Stimulated activated CD4-positive, alpha-beta T cell treated with anti-CD3 and anti-CD28 coated beads, Interleukin-15, amount 100 ng/mL, for 24 hours (primary cell): ENCODE measurements at regions not wholly inside any gene's neighbourhood (a gene's known extent, or its start where the extent isn't known, plus 50 kb on each side); places are given as distances from the start of the nearest gene placed in this dataset.
"Not testable (repeated sequence)": the region's sequence is repeated elsewhere in the genome, so short reads cannot be mapped to it uniquely, and the experiment has no call there.

Source experiments
- DNase-seq: peaks from one replicate; pipeline ENCODE4 v3.0.0-alpha.2; 2020

- DNase-seq, result no peak
These were observed 381.1 kb downstream of the FLRT2 start for GRCh38 chr14:85911044-85911443.

GRCh38 chr14:85909581-85909980, 379.6 kb downstream of the FLRT2 start:
- no peak for DNase-seq

GRCh38 chr14:85907536-85907935, 377.6 kb downstream of the FLRT2 start:
- DNase-seq, result no peak

GRCh38 chr14:85897808-85898207, 367.9 kb downstream of the FLRT2 start:
- DNase-seq, result no peak

GRCh38 chr14:85895603-85896002, 365.7 kb downstream of the FLRT2 start:
- DNase-seq, result no peak

- no peak for DNase-seq
These were observed 362.3 kb downstream of the FLRT2 start for GRCh38 chr14:85892251-85892650.

GRCh38 chr14:85883966-85884365, 354.0 kb downstream of the FLRT2 start:
- DNase-seq, result no peak

- no peak for DNase-seq
These were observed 353.2 kb downstream of the FLRT2 start for GRCh38 chr14:85883101-85883500.

GRCh38 chr14:85881935-85882334, 352.0 kb downstream of the FLRT2 start:
- no peak for DNase-seq

GRCh38 chr14:85878874-85879273, 348.9 kb downstream of the FLRT2 start:
- no peak for DNase-seq

- DNase-seq, result no peak
These were observed 343.1 kb downstream of the FLRT2 start for GRCh38 chr14:85873006-85873405.

GRCh38 chr14:85867450-85867849, 337.5 kb downstream of the FLRT2 start:
- no peak for DNase-seq

GRCh38 chr14:85865701-85866100, 335.8 kb downstream of the FLRT2 start:
- no peak for DNase-seq

- no peak for DNase-seq
These were observed 328.7 kb downstream of the FLRT2 start for GRCh38 chr14:85858634-85859033.

GRCh38 chr14:85856430-85856829, 326.5 kb downstream of the FLRT2 start:
- DNase-seq, result no peak

- DNase-seq, result no peak
These were observed 324.1 kb downstream of the FLRT2 start for GRCh38 chr14:85853996-85854526.

GRCh38 chr14:85852906-85853305, 323.0 kb downstream of the FLRT2 start:
- no peak for DNase-seq

- not testable (repeated sequence) for DNase-seq
These were observed 322.2 kb downstream of the FLRT2 start for GRCh38 chr14:85852123-85852522.

- DNase-seq, result not testable (repeated sequence)
These were observed 300.6 kb downstream of the FLRT2 start for GRCh38 chr14:85830549-85830948.

- DNase-seq, result not testable (repeated sequence)
These were observed 299.7 kb downstream of the FLRT2 start for GRCh38 chr14:85829601-85830000.

- DNase-seq, result no peak
These were observed 294.6 kb downstream of the FLRT2 start for GRCh38 chr14:85824526-85824925.

GRCh38 chr14:85822236-85822635, 292.3 kb downstream of the FLRT2 start:
- no peak for DNase-seq

GRCh38 chr14:85817430-85817829, 287.5 kb downstream of the FLRT2 start:
- no peak for DNase-seq

- no peak for DNase-seq
These were observed 283.1 kb downstream of the FLRT2 start for GRCh38 chr14:85813040-85813439.

- no peak for DNase-seq
These were observed 281.4 kb downstream of the FLRT2 start for GRCh38 chr14:85811340-85811739.

- DNase-seq, result no peak
These were observed 269.7 kb downstream of the FLRT2 start for GRCh38 chr14:85799668-85800067.
